HG03520 (cell line): ENCODE measurements at regions not wholly inside any gene's neighbourhood (a gene's known extent, or its start where the extent isn't known, plus 50 kb on each side); places are given as distances from the start of the nearest gene placed in this dataset.
A peak's percentile ranks its signal among the peaks of the same experiment; 100 is the strongest.

Experiments used
- ATAC-seq: cut with Tn5 transposase; IDR thresholded peaks from one replicate; pipeline ENCODE4 v1.9.1; 2021; ENCODE audit warnings: mild to moderate bottlenecking, moderate library complexity; ENCODE audit not compliant: unreplicated experiment

- ATAC-seq: no peak
Measured at GRCh38 chr4:113849771-113850170, 88.2 kb upstream of the CAMK2D start.

GRCh38 chr4:113847710-113848109 lies 86.2 kb upstream of the CAMK2D start:
- no peak for ATAC-seq

GRCh38 chr4:113846433-113846832 lies 84.9 kb upstream of the CAMK2D start:
- ATAC-seq: no peak

- no peak for ATAC-seq
Measured at GRCh38 chr4:113845138-113845537, 83.6 kb upstream of the CAMK2D start.

GRCh38 chr4:113844369-113844768 lies 82.8 kb upstream of the CAMK2D start:
- no peak for ATAC-seq

- no peak for ATAC-seq
Measured at GRCh38 chr4:113840861-113841260, 79.3 kb upstream of the CAMK2D start.

GRCh38 chr4:113838460-113838859 lies 76.9 kb upstream of the CAMK2D start:
- no peak for ATAC-seq

- peak; percentile 100 for ATAC-seq
Measured at GRCh38 chr4:113837397-113837796, 75.9 kb upstream of the CAMK2D start.

- ATAC-seq: no peak
Measured at GRCh38 chr4:113835005-113835404, 73.5 kb upstream of the CAMK2D start.

GRCh38 chr4:113834298-113834697 lies 72.8 kb upstream of the CAMK2D start:
- no peak for ATAC-seq

GRCh38 chr4:113832803-113833202 lies 71.3 kb upstream of the CAMK2D start:
- ATAC-seq: no peak

- ATAC-seq: no peak
Measured at GRCh38 chr4:113831457-113831856, 69.9 kb upstream of the CAMK2D start.

GRCh38 chr4:113828702-113829101 lies 67.2 kb upstream of the CAMK2D start:
- ATAC-seq: no peak

GRCh38 chr4:113827285-113827684 lies 65.7 kb upstream of the CAMK2D start:
- ATAC-seq: no peak

GRCh38 chr4:113826421-113826820 lies 64.9 kb upstream of the CAMK2D start:
- ATAC-seq: no peak

- ATAC-seq: peak; percentile 57
Measured at GRCh38 chr4:113825272-113825671, 63.7 kb upstream of the CAMK2D start.

- no peak for ATAC-seq
Measured at GRCh38 chr4:113824396-113824795, 62.9 kb upstream of the CAMK2D start.

- ATAC-seq: peak; percentile 68
Measured at GRCh38 chr4:113823291-113823659, 61.7 kb upstream of the CAMK2D start.

- ATAC-seq: peak; percentile 74
Measured at GRCh38 chr4:113822555-113823290, 61.2 kb upstream of the CAMK2D start.

- ATAC-seq: no peak
Measured at GRCh38 chr4:113821856-113822255, 60.3 kb upstream of the CAMK2D start.

GRCh38 chr4:113820108-113820507 lies 58.6 kb upstream of the CAMK2D start:
- ATAC-seq: no peak

GRCh38 chr4:113815826-113816225 lies 54.3 kb upstream of the CAMK2D start:
- no peak for ATAC-seq

- ATAC-seq: no peak
Measured at GRCh38 chr4:113811359-113811758, 49.8 kb upstream of the CAMK2D start.
